Osteoblast (primary cell): ENCODE measurements at regions not wholly inside any gene's neighbourhood (a gene's known extent, or its start where the extent isn't known, plus 50 kb on each side); places are given as distances from the start of the nearest gene placed in this dataset.

ENCODE experiments used
- DNase-seq: peaks from one replicate; pipeline ENCODE4 v3.0.0; 2011; ENCODE audit warnings: low spot score, mixed read lengths; ENCODE audit not compliant: insufficient read length; ENCODE audit errors: missing footprints
- H2AFZ ChIP-seq: 2 replicates; pipeline ENCODE4 v1.6.0; 2011; ENCODE audit warnings: mild to moderate bottlenecking, low read length
- H3K27ac ChIP-seq: 2 replicates; pipeline ENCODE4 v1.5.1; 2011; ENCODE audit warnings: mild to moderate bottlenecking, low read depth, low read length, moderate library complexity
- H3K27me3 ChIP-seq: 2 replicates; pipeline ENCODE4 v1.6.0; 2012; ENCODE audit warnings: mild to moderate bottlenecking, control low read depth, inconsistent platforms, low read length, moderate library complexity; ENCODE audit not compliant: insufficient read depth
- H3K36me3 ChIP-seq: 2 replicates; pipeline ENCODE4 v1.5.1; 2011; ENCODE audit warnings: mild to moderate bottlenecking, low read length, control low read depth, moderate library complexity; ENCODE audit not compliant: insufficient read depth
- H3K4me1 ChIP-seq: 2 replicates; pipeline ENCODE4 v1.5.1; 2011; ENCODE audit warnings: mild to moderate bottlenecking, low read length, control low read depth, moderate library complexity; ENCODE audit not compliant: insufficient read depth
- H3K4me2 ChIP-seq: 2 replicates; pipeline ENCODE4 v1.6.0; 2011; ENCODE audit warnings: mild to moderate bottlenecking, low read length; ENCODE audit not compliant: insufficient read depth
- H3K4me3 ChIP-seq: fragments of 200-600 bp; sonication (generic); 3 replicates; pipeline ENCODE4 v1.5.1; 2012; ENCODE audit warnings: mild to moderate bottlenecking, low read length, inconsistent platforms; ENCODE audit not compliant: insufficient read depth
- H3K79me2 ChIP-seq: 2 replicates; pipeline ENCODE4 v1.6.0; 2012; ENCODE audit warnings: mild to moderate bottlenecking, low read length, control low read depth, inconsistent platforms; ENCODE audit not compliant: insufficient read depth
- H3K9me3 ChIP-seq: 2 replicates; pipeline ENCODE4 v1.5.1; 2011; ENCODE audit warnings: low read depth, low read length, control low read depth
- H4K20me1 ChIP-seq: 2 replicates; pipeline ENCODE4 v1.6.0; 2012; ENCODE audit warnings: mild to moderate bottlenecking, low read length, control low read depth; ENCODE audit not compliant: insufficient read depth
- CTCF ChIP-seq: IDR thresholded peaks from 2 replicates; pipeline ENCODE4 v1.5.1; 2011; ENCODE audit warnings: mild to moderate bottlenecking, low read depth, low read length, moderate library complexity; ENCODE audit errors: extremely low read depth

GRCh38 chr1:93774707-93775106 lies 93.1 kb upstream of the BCAR3 start:
- Histone ChIP-seq H3K4me1 (peaks cover 7% of the 10 kb centered on the region), H3K4me2 (no peak overlapping the region), H3K36me3 (no peaks in the 10 kb centered on the region), H3K4me3 (no peak overlapping the region), H3K27me3 (no peaks in the 10 kb centered on the region), H4K20me1 (no peaks in the 10 kb centered on the region), H2AFZ (no peak overlapping the region), H3K9me3 (no peaks in the 10 kb centered on the region), H3K79me2 (no peaks in the 10 kb centered on the region), H3K27ac (no peak overlapping the region)
- no peak for TF ChIP-seq CTCF
- DNase-seq: no peak

GRCh38 chr1:93773049-93773838 lies 91.6 kb upstream of the BCAR3 start:
- DNase-seq: no peak
- H4K20me1 ChIP-seq: no peaks in the 10 kb centered on the region
- H3K27me3 ChIP-seq: no peaks in the 10 kb centered on the region
- no peak overlapping the region for H2AFZ ChIP-seq
- no peaks in the 10 kb centered on the region for H3K9me3 ChIP-seq
- no peaks in the 10 kb centered on the region for H3K79me2 ChIP-seq
- no peaks in the 10 kb centered on the region for H3K36me3 ChIP-seq
- H3K4me3 ChIP-seq: no peak overlapping the region
- no peak overlapping the region for H3K4me2 ChIP-seq
- no peak for TF ChIP-seq CTCF
- peaks cover 7% of the 10 kb centered on the region for H3K4me1 ChIP-seq
- no peak overlapping the region for H3K27ac ChIP-seq

- Histone ChIP-seq H3K36me3 (no peaks in the 10 kb centered on the region), H3K4me1 (peaks cover 11% of the 10 kb centered on the region), H3K79me2 (no peaks in the 10 kb centered on the region), H3K9me3 (no peaks in the 10 kb centered on the region), H3K27ac (no peak overlapping the region), H3K27me3 (no peaks in the 10 kb centered on the region), H2AFZ (no peak overlapping the region), H3K4me2 (no peak overlapping the region), H3K4me3 (no peak overlapping the region), H4K20me1 (no peaks in the 10 kb centered on the region)
- TF ChIP-seq CTCF: no peak
- DNase-seq: no peak
Measured at GRCh38 chr1:93771843-93772242, 90.2 kb upstream of the BCAR3 start.

- Histone ChIP-seq H3K27ac (no peak overlapping the region), H3K27me3 (no peaks in the 10 kb centered on the region), H3K9me3 (no peaks in the 10 kb centered on the region), H3K36me3 (no peaks in the 10 kb centered on the region), H3K4me3 (no peak overlapping the region), H4K20me1 (no peaks in the 10 kb centered on the region), H3K4me1 (peaks cover 11% of the 10 kb centered on the region), H2AFZ (no peak overlapping the region), H3K4me2 (no peak overlapping the region), H3K79me2 (no peaks in the 10 kb centered on the region)
- TF ChIP-seq CTCF: no peak
- DNase-seq: no peak
Measured at GRCh38 chr1:93770640-93771039, 89.0 kb upstream of the BCAR3 start.
